SK-N-SH (cell line): ENCODE measurements at regions not wholly inside any gene's neighbourhood (a gene's known extent, or its start where the extent isn't known, plus 50 kb on each side); places are given as distances from the start of the nearest gene placed in this dataset.

Experiments used
- CTCF ChIA-PET: fragments of 300-600, 350-600 bp; formaldehyde crosslinking; extraction: SDS; loops from one replicate; lab custom pipeline; 2021; lab: Yijun Ruan, JAX
- POLR2A ChIA-PET: fragments of 350-600 bp; sonication (Branson Sonifier 250); formaldehyde crosslinking; extraction: SDS; loops from one replicate; lab custom pipeline; 2020; ENCODE audit warnings: antibody characterized with exemption, inconsistent platforms; lab: Yijun Ruan, JAX
- DNase-seq: peaks from one replicate; pipeline ENCODE4 v3.0.0; 2012
- H2AFZ ChIP-seq: fragments of 200-600 bp; sonication (generic); 2 replicates; pipeline ENCODE4 v1.8.1; 2016; ENCODE audit warnings: antibody characterized with exemption, mild to moderate bottlenecking, low read depth
- H3F3A ChIP-seq: fragments of 200-600 bp; sonication (generic); replicated peaks from 2 replicates; pipeline ENCODE3; 2016; ENCODE audit warnings: antibody characterized with exemption, mild to moderate bottlenecking; ENCODE audit not compliant: insufficient read depth
- H3K27ac ChIP-seq, 2 experiments: fragments of 200-500 bp in 1 of 2; fragments of 200-600 bp in 1 of 2; sonication (Bioruptor generic) in 1 of 2; sonication (generic), shearing (Covaris generic) in 1 of 2; 2 replicates each; pipeline versions ENCODE4 v1.5.1 to v1.6.1; 2014 to 2016; ENCODE audit warnings: low read depth in 2 of 2, inconsistent platforms in 1 of 2, low read length in 1 of 2, mild to moderate bottlenecking in 1 of 2, mixed read lengths in 1 of 2
- H3K27me3 ChIP-seq: fragments of 200-600 bp; sonication (generic), shearing (Covaris generic); 2 replicates; pipeline ENCODE4 v1.6.1; 2016; ENCODE audit warnings: mixed run types; ENCODE audit not compliant: insufficient read depth
- H3K36me3 ChIP-seq, 2 experiments: fragments of 200-500 bp in 1 of 2; fragments of 200-600 bp in 1 of 2; sonication (Bioruptor generic) in 1 of 2; sonication (generic) in 1 of 2; replicated peaks in 1 of 2; 2 replicates each; pipeline versions ENCODE3 to v1.5.1; 2014 to 2016; ENCODE audit warnings: low read length in 1 of 2, mild to moderate bottlenecking in 1 of 2; ENCODE audit not compliant: insufficient read depth in 2 of 2, control insufficient read depth in 1 of 2
- H3K4me1 ChIP-seq, 2 experiments: fragments of 200-500 bp in 1 of 2; fragments of 200-600 bp in 1 of 2; sonication (Bioruptor generic) in 1 of 2; sonication (generic), shearing (Covaris generic) in 1 of 2; 2 replicates each; pipeline versions ENCODE4 v1.5.1 to v1.6.1; 2014 to 2016; ENCODE audit warnings: low read depth in 1 of 2, low read length in 1 of 2, mixed run types in 1 of 2; ENCODE audit not compliant: insufficient read depth in 2 of 2, control insufficient read depth in 1 of 2
- H3K4me2 ChIP-seq: fragments of 200-600 bp; sonication (generic), shearing (Covaris generic); 2 replicates; pipeline ENCODE4 v1.6.1; 2017; ENCODE audit warnings: mixed run types
- H3K4me3 ChIP-seq, 2 experiments: fragments of 200-500 bp in 1 of 2; fragments of 200-600 bp in 1 of 2; sonication (Bioruptor generic) in 1 of 2; sonication (generic), shearing (Covaris generic) in 1 of 2; 2 replicates each; pipeline versions ENCODE4 v1.5.1 to v1.8.1; 2014 to 2016; ENCODE audit warnings: low read depth in 2 of 2, inconsistent platforms in 1 of 2, low read length in 1 of 2, mild to moderate bottlenecking in 1 of 2, mixed read lengths in 1 of 2, moderate library complexity in 1 of 2
- H3K79me2 ChIP-seq: fragments of 200-600 bp; sonication (generic); 2 replicates; pipeline ENCODE4 v1.8.1; 2017; ENCODE audit warnings: mild to moderate bottlenecking; ENCODE audit not compliant: insufficient read depth
- H3K9ac ChIP-seq: fragments of 200-600 bp; sonication (generic); 2 replicates; pipeline ENCODE4 v1.6.1; 2017; ENCODE audit warnings: mixed run types
- H3K9me2 ChIP-seq: fragments of 200-600 bp; sonication (generic); 2 replicates; pipeline ENCODE4 v1.6.1; 2017; ENCODE audit warnings: mixed run types
- H3K9me3 ChIP-seq: fragments of 200-600 bp; sonication (generic); 2 replicates; pipeline ENCODE4 v1.6.1; 2017; ENCODE audit warnings: mixed run types, mild to moderate bottlenecking, moderate library complexity
- H4K20me1 ChIP-seq: fragments of 200-600 bp; sonication (generic); 2 replicates; pipeline ENCODE4 v1.6.1; 2017; ENCODE audit warnings: mild to moderate bottlenecking, mixed run types; ENCODE audit not compliant: insufficient read depth
- EP300 ChIP-seq, 2 experiments: IDR thresholded peaks; 2 replicates each; pipeline versions ENCODE4 v1.4.0 to v1.6.1; 2012; ENCODE audit warnings: borderline replicate concordance in 1 of 2, low read depth in 1 of 2, low read length in 1 of 2
- FOXJ3 ChIP-seq: sonication (generic); formaldehyde crosslinking; IDR thresholded peaks from 2 replicates; pipeline ENCODE4 v1.5.1; 2020; ENCODE audit warnings: mild to moderate bottlenecking, missing genetic modification reagents
- FOXM1 ChIP-seq: IDR thresholded peaks from 2 replicates; pipeline ENCODE4 v1.4.0; 2012; ENCODE audit warnings: low read depth, mild to moderate bottlenecking
- GATA2 ChIP-seq: sonication (generic); formaldehyde crosslinking; IDR thresholded peaks from 2 replicates; pipeline ENCODE4 v1.5.0; 2020; ENCODE audit warnings: mild to moderate bottlenecking, missing genetic modification reagents
- IRF3 ChIP-seq: fragments of 150-350 bp; IDR thresholded peaks from 2 replicates; pipeline ENCODE4 v1.6.1; 2016; ENCODE audit warnings: mild to moderate bottlenecking, low read depth, low read length
- JUND ChIP-seq: IDR thresholded peaks from 2 replicates; pipeline ENCODE4 v1.4.0; 2012
- MAX ChIP-seq: IDR thresholded peaks from 2 replicates; pipeline ENCODE4 v1.4.0; 2012; ENCODE audit warnings: low read depth
- MXI1 ChIP-seq: IDR thresholded peaks from 2 replicates; pipeline ENCODE4 v1.6.1; 2012; ENCODE audit warnings: mild to moderate bottlenecking, low read depth, low read length, improper control_type of control experiment
- NFIC ChIP-seq: IDR thresholded peaks from 2 replicates; pipeline ENCODE4 v1.4.0; 2012; ENCODE audit warnings: borderline replicate concordance
- NRF1 ChIP-seq: IDR thresholded peaks from 2 replicates; pipeline ENCODE4 v1.6.1; 2012; ENCODE audit warnings: low read depth, mild to moderate bottlenecking, low read length
- PBX3 ChIP-seq: IDR thresholded peaks from 2 replicates; pipeline ENCODE4; 2012
- POLR2AphosphoS5 ChIP-seq: IDR thresholded peaks from 2 replicates; pipeline ENCODE4 v1.6.1; 2012; ENCODE audit warnings: low read depth, low read length
- RAD21 ChIP-seq: IDR thresholded peaks from 2 replicates; pipeline ENCODE4 v1.6.1; 2012; ENCODE audit warnings: mild to moderate bottlenecking, low read length
- REST ChIP-seq: IDR thresholded peaks from 2 replicates; pipeline ENCODE4 v1.6.1; 2012; ENCODE audit warnings: mild to moderate bottlenecking, low read depth, low read length, moderate library complexity
- RFX5 ChIP-seq: IDR thresholded peaks from 2 replicates; pipeline ENCODE4 v1.6.1; 2012; ENCODE audit warnings: mild to moderate bottlenecking, improper control_type of control experiment, low read length
- RXRA ChIP-seq: IDR thresholded peaks from 2 replicates; pipeline ENCODE4 v1.4.0; 2012; ENCODE audit warnings: low read depth, mild to moderate bottlenecking, borderline replicate concordance
- TEAD4 ChIP-seq: IDR thresholded peaks from 2 replicates; pipeline ENCODE4 v1.4.0; 2012; ENCODE audit warnings: mild to moderate bottlenecking, borderline replicate concordance; ENCODE audit not compliant: insufficient read depth
- USF2 ChIP-seq: fragments of 150-350 bp; IDR thresholded peaks from 2 replicates; pipeline ENCODE4 v1.6.1; 2017; ENCODE audit warnings: antibody characterized with exemption, low read length, low read depth, borderline replicate concordance
- ZBTB33 ChIP-seq: IDR thresholded peaks from 2 replicates; pipeline ENCODE4 v1.4.0; 2012; ENCODE audit warnings: low read depth, borderline replicate concordance
- WGBS: methylation state at CpG from one replicate; pipeline ENCODE4 v1.1.6; 2017; ENCODE audit warnings: low lambda C conversion rate; 5-methylcytosine and 5-hydroxymethylcytosine counted together

- no peak overlapping the region for H2AFZ ChIP-seq
- no peaks in the 10 kb centered on the region for H3K4me1 ChIP-seq
- H3K4me2 ChIP-seq, result no peak overlapping the region
- 3% methylated on average over 3 of the region's 3 CpGs for WGBS
- ChIA-PET CTCF (no interaction called here), POLR2A (no interaction called here)
- H3K9me3 ChIP-seq, result no peaks in the 10 kb centered on the region
- no peaks in the 10 kb centered on the region for H3F3A ChIP-seq
- TF ChIP-seq EP300 (IDR thresholded peaks at IDR 0.05; ENCODE audit: borderline replicate concordance in 1 of 2, low read depth in 1 of 2, low read length in 1 of 2), result no peak
- TF ChIP-seq PBX3, result no peak
- TF ChIP-seq RFX5, result no peak
- no peak for TF ChIP-seq NRF1
- TF ChIP-seq MAX, result no peak
- no peak for TF ChIP-seq GATA2
- no peak for TF ChIP-seq REST
- no peak for TF ChIP-seq MXI1
- no peak for TF ChIP-seq FOXJ3 (CRISPR knock-in tag)
- no peak for TF ChIP-seq IRF3
- TF ChIP-seq FOXM1, result no peak
- no peak for TF ChIP-seq TEAD4
- no peak for TF ChIP-seq POLR2AphosphoS5
- no peak for TF ChIP-seq RXRA
- TF ChIP-seq RAD21, result no peak
- TF ChIP-seq USF2, result no peak
- TF ChIP-seq NFIC, result no peak
- no peak for TF ChIP-seq ZBTB33
- TF ChIP-seq JUND, result no peak
- H4K20me1 ChIP-seq, result no peaks in the 10 kb centered on the region
- no peak overlapping the region for H3K4me3 ChIP-seq
- no peaks in the 10 kb centered on the region for H3K79me2 ChIP-seq
- DNase-seq, result no peak
- H3K9me2 ChIP-seq, result no peaks in the 10 kb centered on the region
- no peak overlapping the region for H3K27ac ChIP-seq
- no peak overlapping the region for H3K9ac ChIP-seq
- no peaks in the 10 kb centered on the region for H3K27me3 ChIP-seq
- H3K36me3 ChIP-seq, result no peaks in the 10 kb centered on the region
Measured at GRCh38 chrX:93229036-93229435, 444.3 kb downstream of the NAP1L3 start.
